HEK293T (cell line): ENCODE measurements at regions not wholly inside any gene's neighbourhood (a gene's known extent, or its start where the extent isn't known, plus 50 kb on each side); places are given as distances from the start of the nearest gene placed in this dataset.

Experiments used
- CTCF ChIA-PET: fragments of 350-600 bp; formaldehyde crosslinking; extraction: SDS; loops from one replicate; lab custom pipeline; 2021; ENCODE audit warnings: antibody characterized with exemption, inconsistent platforms; lab: Yijun Ruan, JAX
- POLR2A ChIA-PET: fragments of 350-600 bp; formaldehyde crosslinking; extraction: SDS; loops from one replicate; lab custom pipeline; 2020; ENCODE audit warnings: antibody characterized with exemption, inconsistent platforms; lab: Yijun Ruan, JAX
- DNase-seq: peaks from one replicate; pipeline ENCODE4 v3.0.0; 2012; ENCODE audit warnings: mixed read lengths; ENCODE audit errors: extremely low spot score
- ARNT ChIP-seq: fragments of 450-650 bp; IDR thresholded peaks from 2 replicates; pipeline ENCODE4 v1.6.1; 2017; ENCODE audit warnings: mild to moderate bottlenecking
- BHLHE40 ChIP-seq: fragments of 450-650 bp; IDR thresholded peaks from 2 replicates; pipeline ENCODE4 v1.6.1; 2016; ENCODE audit warnings: mild to moderate bottlenecking, moderate library complexity, borderline replicate concordance
- CTBP1 ChIP-seq: fragments of 450-650 bp; IDR thresholded peaks from 2 replicates; pipeline ENCODE4 v1.6.1; 2016; ENCODE audit warnings: borderline replicate concordance
- ELF4 ChIP-seq: fragments of 450-650 bp; IDR thresholded peaks from 2 replicates; pipeline ENCODE4 v1.6.1; 2017; ENCODE audit warnings: antibody characterized with exemption
- FOXA1 ChIP-seq: fragments of 450-650 bp; IDR thresholded peaks from 2 replicates; pipeline ENCODE4 v1.6.1; 2016; ENCODE audit warnings: mild to moderate bottlenecking
- FOXK2 ChIP-seq: fragments of 450-650 bp; IDR thresholded peaks from 2 replicates; pipeline ENCODE4 v1.6.1; 2016; ENCODE audit warnings: mild to moderate bottlenecking
- FOXM1 ChIP-seq: fragments of 450-650 bp; IDR thresholded peaks from 2 replicates; pipeline ENCODE4 v1.6.1; 2017; ENCODE audit warnings: mild to moderate bottlenecking, borderline replicate concordance
- HDGF ChIP-seq: fragments of 450-650 bp; IDR thresholded peaks from 2 replicates; pipeline ENCODE4 v1.6.1; 2017; ENCODE audit warnings: antibody characterized with exemption, borderline replicate concordance
- L3MBTL2 ChIP-seq: fragments of 450-650 bp; conservative IDR thresholded peaks from 2 replicates; pipeline ENCODE4 v1.6.1; 2016; ENCODE audit warnings: mild to moderate bottlenecking
- LEF1 ChIP-seq: fragments of 450-650 bp; IDR thresholded peaks from 2 replicates; pipeline ENCODE4 v1.6.1; 2017; ENCODE audit warnings: mild to moderate bottlenecking, borderline replicate concordance
- NFRKB ChIP-seq: fragments of 450-650 bp; IDR thresholded peaks from 2 replicates; pipeline ENCODE4 v1.6.1; 2016; ENCODE audit warnings: mild to moderate bottlenecking, moderate library complexity
- PKNOX1 ChIP-seq: fragments of 450-650 bp; IDR thresholded peaks from 2 replicates; pipeline ENCODE4 v1.6.1; 2016
- SP1 ChIP-seq: fragments of 450-650 bp; IDR thresholded peaks from 2 replicates; pipeline ENCODE4 v1.6.1; 2017
- SUZ12 ChIP-seq: fragments of 450-650 bp; IDR thresholded peaks from 2 replicates; pipeline ENCODE4 v1.6.1; 2016; ENCODE audit warnings: mild to moderate bottlenecking
- TARDBP ChIP-seq: fragments of 450-650 bp; IDR thresholded peaks from 2 replicates; pipeline ENCODE4 v1.6.1; 2016
- ZNF384 ChIP-seq: fragments of 450-650 bp; IDR thresholded peaks from 2 replicates; pipeline ENCODE4 v1.6.1; 2016

GRCh38 chr2:239640676-239641578 lies 240.1 kb upstream of the HDAC4 start:
- ChIA-PET POLR2A (no interaction called here), CTCF (no interaction called here)
- TF ChIP-seq SUZ12 (no peak), FOXK2 (no peak), ARNT (no peak), HDGF (no peak), FOXA1 (no peak), PKNOX1 (no peak), L3MBTL2 (no peak), TARDBP (no peak), ELF4 (no peak), LEF1 (no peak), CTBP1 (no peak), ZNF384 (no peak), NFRKB (no peak), BHLHE40 (no peak), SP1 (no peak), FOXM1 (no peak)
- DNase-seq: no peak

- POLR2A ChIA-PET: no interaction called here
- CTCF ChIA-PET: no interaction called here
- DNase-seq: no peak
- no peak for TF ChIP-seq FOXM1
- no peak for TF ChIP-seq ELF4
- TF ChIP-seq HDGF: no peak
- TF ChIP-seq ZNF384: no peak
- TF ChIP-seq ARNT: no peak
- no peak for TF ChIP-seq NFRKB
- no peak for TF ChIP-seq SP1
- no peak for TF ChIP-seq FOXK2
- no peak for TF ChIP-seq BHLHE40
- TF ChIP-seq PKNOX1: no peak
- TF ChIP-seq L3MBTL2: no peak
- no peak for TF ChIP-seq CTBP1
- no peak for TF ChIP-seq LEF1
Observed at GRCh38 chr2:239640210-239640609, 239.4 kb upstream of the HDAC4 start.

- DNase-seq: no peak
- ChIA-PET POLR2A (no interaction called here), CTCF (no interaction called here)
- TF ChIP-seq ARNT: no peak
- TF ChIP-seq ELF4: no peak
- TF ChIP-seq ZNF384: no peak
- TF ChIP-seq FOXK2: no peak
- no peak for TF ChIP-seq BHLHE40
- no peak for TF ChIP-seq TARDBP
- TF ChIP-seq HDGF: no peak
- TF ChIP-seq CTBP1: no peak
- no peak for TF ChIP-seq FOXM1
- TF ChIP-seq L3MBTL2: no peak
- TF ChIP-seq LEF1: no peak
- no peak for TF ChIP-seq PKNOX1
Observed at GRCh38 chr2:239639421-239640185, 238.8 kb upstream of the HDAC4 start.

GRCh38 chr2:239638376-239638775 lies 237.6 kb upstream of the HDAC4 start:
- ChIA-PET POLR2A (no interaction called here), CTCF (no interaction called here)
- DNase-seq: no peak
- no peak for TF ChIP-seq CTBP1
- no peak for TF ChIP-seq SP1
- no peak for TF ChIP-seq L3MBTL2
- no peak for TF ChIP-seq FOXK2
- TF ChIP-seq NFRKB: no peak
- no peak for TF ChIP-seq ZNF384
- TF ChIP-seq ELF4: no peak
- TF ChIP-seq FOXA1: no peak
- TF ChIP-seq TARDBP: no peak
- TF ChIP-seq FOXM1: no peak
- no peak for TF ChIP-seq BHLHE40
- no peak for TF ChIP-seq SUZ12
- TF ChIP-seq LEF1: no peak
- TF ChIP-seq ARNT: no peak
- TF ChIP-seq HDGF: no peak

GRCh38 chr2:239636808-239637207 lies 236.0 kb upstream of the HDAC4 start:
- DNase-seq: no peak
- ChIA-PET CTCF (no interaction called here), POLR2A (no interaction called here)
- TF ChIP-seq LEF1 (no peak), ELF4 (no peak), FOXA1 (no peak), FOXM1 (no peak)
